Tibial nerve (tissue), 4 donors: ENCODE measurements at regions not wholly inside any gene's neighbourhood (a gene's known extent, or its start where the extent isn't known, plus 50 kb on each side); places are given as distances from the start of the nearest gene placed in this dataset.

Experiments
- DNase-seq, 2 donors: peaks; one replicate each; pipeline ENCODE4 v3.0.0-alpha.2; 2019; ENCODE audit warnings: low spot score in 2 of 2
- H3K27ac ChIP-seq, 4 donors: fragments of 200-600 bp; sonication (generic) in 3 of 4; one replicate each; pipeline ENCODE4 v1.5.1; 2017 to 2019; ENCODE audit warnings: mild to moderate bottlenecking in 1 of 4
- H3K27me3 ChIP-seq, 2 donors: fragments of 200-600 bp; sonication (generic) in 1 of 2; one replicate each; pipeline versions ENCODE4 v1.5.1 to v1.6.0; 2017 to 2019
- H3K36me3 ChIP-seq, 3 donors: fragments of 200-600 bp; sonication (generic); one replicate each; pipeline ENCODE4 v1.5.1; 2018 to 2019
- H3K4me1 ChIP-seq, 4 donors: fragments of 200-600 bp; sonication (generic) in 3 of 4; one replicate each; pipeline ENCODE4 v1.5.1; 2017 to 2019
- H3K4me3 ChIP-seq, 4 donors: fragments of 200-600 bp; sonication (generic) in 3 of 4; one replicate each; pipeline ENCODE4 v1.5.1; 2017 to 2019; ENCODE audit warnings: mild to moderate bottlenecking in 1 of 4, moderate library complexity in 1 of 4
- H3K9me3 ChIP-seq, 4 donors: fragments of 200-600 bp; sonication (generic) in 3 of 4; one replicate each; pipeline ENCODE4 v1.5.1; 2017 to 2019
- EP300 ChIP-seq, 2 donors: sonication (generic); formaldehyde crosslinking; IDR thresholded peaks; one replicate each; pipeline ENCODE4 v1.6.1; 2017; ENCODE audit warnings: antibody characterized with exemption in 2 of 2, mild to moderate bottlenecking in 1 of 2
- POLR2A ChIP-seq, 2 donors: fragments of 450-650 bp; IDR thresholded peaks; one replicate each; pipeline ENCODE4 v1.6.1; 2017; ENCODE audit warnings: antibody characterized with exemption in 2 of 2, mild to moderate bottlenecking in 2 of 2, moderate library complexity in 2 of 2
- WGBS, 2 donors: methylation state at CpG; one replicate each; pipeline ENCODE4 v1.1.5; 2018; 5-methylcytosine and 5-hydroxymethylcytosine counted together
- TF ChIP-seq, protein P1 (sequence below), 5 experiments: fragments of 200-600 bp in 3 of 5; fragments of 450-650 bp in 2 of 5; sonication (generic) in 3 of 5; IDR thresholded peaks; one replicate each; pipeline ENCODE4 v1.5.1; 2016 to 2019; ENCODE audit warnings: antibody characterized with exemption in 5 of 5, mild to moderate bottlenecking in 3 of 5, moderate library complexity in 2 of 5

DNA sequence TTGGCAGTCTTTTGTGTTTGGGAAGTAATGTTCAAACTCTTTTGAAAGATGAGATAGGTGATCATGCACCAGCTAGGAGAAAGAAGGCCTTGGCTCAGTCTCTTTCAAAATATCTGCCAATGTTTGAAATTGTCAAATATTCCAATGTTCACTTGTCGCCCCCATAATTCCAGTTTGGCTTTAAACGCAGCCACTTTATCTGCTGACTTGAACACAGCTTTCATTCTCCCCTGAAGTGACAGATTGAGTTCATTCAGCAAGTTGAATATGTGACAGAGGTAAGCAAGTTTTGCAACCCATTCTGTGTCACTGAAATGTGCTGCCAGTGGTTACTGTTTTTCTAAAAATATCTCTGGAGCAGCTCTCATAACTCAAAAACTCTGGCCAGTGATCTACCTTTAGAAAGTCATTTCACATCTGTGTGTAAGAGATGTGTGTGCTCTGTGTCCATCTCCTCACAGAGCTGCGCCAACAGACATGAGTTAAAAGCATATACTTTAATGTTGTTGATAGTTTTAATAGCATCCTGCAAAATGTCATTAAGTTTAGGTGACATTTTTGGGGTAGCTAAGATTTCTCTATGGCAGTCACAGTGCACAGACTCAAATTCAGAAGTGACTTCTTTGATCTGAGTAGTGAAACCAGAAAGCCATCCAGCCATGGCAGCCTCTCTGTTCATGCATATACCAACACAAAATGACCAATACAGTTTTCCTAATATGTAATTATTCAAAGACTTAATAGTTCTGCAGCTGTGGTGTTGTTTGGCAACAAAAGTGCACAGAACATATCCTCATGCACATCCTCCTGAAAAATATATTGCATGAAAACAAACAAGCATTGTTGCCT, 614.3 kb upstream of the MIS18BP1 start:
- no peaks in the 10 kb centered on the region for H3K4me1 ChIP-seq
- no peak overlapping the region for H3K4me3 ChIP-seq
- no peaks in the 10 kb centered on the region for H3K27me3 ChIP-seq
- TF ChIP-seq EP300 (IDR thresholded peaks at IDR 0.05) (no peak), POLR2A (IDR thresholded peaks at IDR 0.05) (no peak)
- TF ChIP-seq, protein P1, sequence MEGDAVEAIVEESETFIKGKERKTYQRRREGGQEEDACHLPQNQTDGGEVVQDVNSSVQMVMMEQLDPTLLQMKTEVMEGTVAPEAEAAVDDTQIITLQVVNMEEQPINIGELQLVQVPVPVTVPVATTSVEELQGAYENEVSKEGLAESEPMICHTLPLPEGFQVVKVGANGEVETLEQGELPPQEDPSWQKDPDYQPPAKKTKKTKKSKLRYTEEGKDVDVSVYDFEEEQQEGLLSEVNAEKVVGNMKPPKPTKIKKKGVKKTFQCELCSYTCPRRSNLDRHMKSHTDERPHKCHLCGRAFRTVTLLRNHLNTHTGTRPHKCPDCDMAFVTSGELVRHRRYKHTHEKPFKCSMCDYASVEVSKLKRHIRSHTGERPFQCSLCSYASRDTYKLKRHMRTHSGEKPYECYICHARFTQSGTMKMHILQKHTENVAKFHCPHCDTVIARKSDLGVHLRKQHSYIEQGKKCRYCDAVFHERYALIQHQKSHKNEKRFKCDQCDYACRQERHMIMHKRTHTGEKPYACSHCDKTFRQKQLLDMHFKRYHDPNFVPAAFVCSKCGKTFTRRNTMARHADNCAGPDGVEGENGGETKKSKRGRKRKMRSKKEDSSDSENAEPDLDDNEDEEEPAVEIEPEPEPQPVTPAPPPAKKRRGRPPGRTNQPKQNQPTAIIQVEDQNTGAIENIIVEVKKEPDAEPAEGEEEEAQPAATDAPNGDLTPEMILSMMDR (IDR thresholded peaks at IDR 0.05): no peak
- H3K27ac ChIP-seq: no peak overlapping the region
- no peak for DNase-seq
- 81 to 82% methylated on average over 3 of the region's 3 CpGs for WGBS, 2 donors
- no peaks in the 10 kb centered on the region for H3K36me3 ChIP-seq
- H3K9me3 ChIP-seq: peaks cover 0 to 9% (median 0%) of the 10 kb centered on the region in 4 donors

- WGBS, 2 donors: 31 to 33% methylated on average over 2 of the region's 2 CpGs
- Histone ChIP-seq H3K9me3 (no peaks in the 10 kb centered on the region), H3K4me3 (no peak overlapping the region), H3K36me3 (no peaks in the 10 kb centered on the region), H3K27ac (no peak overlapping the region), H3K27me3 (no peaks in the 10 kb centered on the region), H3K4me1 (no peaks in the 10 kb centered on the region)
- DNase-seq: no peak
- TF ChIP-seq, protein P1 (IDR thresholded peaks at IDR 0.05): no peak
- no peak for TF ChIP-seq POLR2A (IDR thresholded peaks at IDR 0.05)
- TF ChIP-seq EP300 (IDR thresholded peaks at IDR 0.05): no peak
These were observed 585.6 kb upstream of the MIS18BP1 start for GRCh38 chr14:45838597-45838996.

GRCh38 chr14:45819107-45819506, 566.1 kb upstream of the MIS18BP1 start:
- WGBS, 2 donors: 94 to 98% methylated on average over 2 of the region's 2 CpGs
- H3K36me3 ChIP-seq: no peaks in the 10 kb centered on the region
- TF ChIP-seq, protein P1 (IDR thresholded peaks at IDR 0.05): no peak
- no peak for TF ChIP-seq POLR2A (IDR thresholded peaks at IDR 0.05)
- TF ChIP-seq EP300 (IDR thresholded peaks at IDR 0.05): no peak

DNA sequence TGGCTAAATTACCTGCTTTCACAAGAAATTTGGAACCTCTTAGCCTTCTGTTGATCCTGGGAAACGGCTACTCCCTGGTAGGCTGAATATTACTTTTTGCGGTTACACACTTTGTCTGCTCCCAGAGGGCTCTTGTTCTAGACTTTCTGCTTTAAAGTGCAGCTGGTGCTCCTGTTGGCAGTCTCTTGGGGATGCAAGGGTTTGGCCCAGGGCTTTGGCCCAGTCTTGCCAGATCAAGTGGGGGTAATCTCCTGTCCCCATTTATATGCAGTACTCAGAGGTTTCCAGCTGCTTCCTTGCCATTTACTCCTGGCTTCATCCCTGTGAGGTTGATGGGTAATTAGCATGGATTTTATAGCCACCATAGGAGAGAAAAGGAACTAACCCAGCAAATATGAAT, 558.2 kb upstream of the MIS18BP1 start:
- Histone ChIP-seq H3K4me1 (peaks cover 0 to 13% (median 0%) of the 10 kb centered on the region in 4 donors), H3K9me3 (no peaks in the 10 kb centered on the region), H3K36me3 (no peaks in the 10 kb centered on the region), H3K27me3 (no peaks in the 10 kb centered on the region), H3K27ac (no peak overlapping the region), H3K4me3 (no peak overlapping the region)
- 49 to 62% methylated on average over 2 of the region's 2 CpGs for WGBS, 2 donors
- DNase-seq: no peak
- TF ChIP-seq, protein P1 (IDR thresholded peaks at IDR 0.05): no peak
- TF ChIP-seq EP300 (IDR thresholded peaks at IDR 0.05): no peak
- TF ChIP-seq POLR2A (IDR thresholded peaks at IDR 0.05): no peak

More at GRCh38 chr14:45819107-45819506, 566.1 kb upstream of the MIS18BP1 start:
- Histone ChIP-seq H3K27ac (no peak overlapping the region), H3K9me3 (peaks cover 0 to 3% (median 0%) of the 10 kb centered on the region in 4 donors), H3K27me3 (no peaks in the 10 kb centered on the region), H3K4me3 (no peak overlapping the region), H3K4me1 (no peaks in the 10 kb centered on the region)
- DNase-seq: no peak

- peaks cover 0 to 13% (median 0%) of the 10 kb centered on the region in 4 donors for H3K4me1 ChIP-seq
- H3K27ac ChIP-seq: no peak overlapping the region
- 18 to 29% methylated on average over 3 of the region's 3 CpGs for WGBS, 2 donors
- no peak for DNase-seq
- no peak overlapping the region for H3K4me3 ChIP-seq
- TF ChIP-seq POLR2A (IDR thresholded peaks at IDR 0.05) (no peak), EP300 (IDR thresholded peaks at IDR 0.05) (no peak)
- TF ChIP-seq, protein P1 (IDR thresholded peaks at IDR 0.05): no peak
- no peaks in the 10 kb centered on the region for H3K9me3 ChIP-seq
- H3K27me3 ChIP-seq: no peaks in the 10 kb centered on the region
- no peaks in the 10 kb centered on the region for H3K36me3 ChIP-seq
These were observed 557.3 kb upstream of the MIS18BP1 start for GRCh38 chr14:45810152-45810872.
